ENCODE measurements at regions not wholly inside any gene's neighbourhood (a gene's known extent, or its start where the extent isn't known, plus 50 kb on each side); places are given as distances from the start of the nearest gene placed in this dataset.
"Not testable (repeated sequence)": the region's sequence is repeated elsewhere in the genome, so short reads cannot be mapped to it uniquely, and the experiment has no call there.

DNA sequence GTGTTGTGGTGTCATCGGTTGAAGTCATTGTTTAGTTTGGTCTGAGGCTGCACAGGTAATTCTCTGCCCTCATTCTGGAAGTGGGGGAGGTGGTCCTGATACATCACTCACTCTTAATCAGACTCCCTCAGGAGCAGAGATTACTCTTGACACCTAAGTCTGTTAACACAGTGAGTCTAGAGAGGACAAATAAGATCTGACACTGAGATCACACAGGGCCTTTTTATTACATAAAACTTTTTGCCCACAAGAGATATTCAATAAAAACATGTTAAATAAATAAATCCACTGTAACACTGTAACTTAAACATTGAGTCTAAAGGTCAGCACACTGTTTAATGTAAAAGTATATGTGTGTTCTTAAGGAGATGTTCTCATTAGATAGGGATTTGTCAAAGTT, 57.1 kb upstream of the MBNL1 start:
- no peaks in the 10 kb centered on the region for H3K27me3 ChIP-seq (replicated peaks; ENCODE audit: insufficient read depth, low read length)
- H3K9ac ChIP-seq (ENCODE audit: low read length), result no peak overlapping the region
- no peaks in the 10 kb centered on the region for H3K4me1 ChIP-seq (ENCODE audit: low read length)
- no peak overlapping the region for H3K4me2 ChIP-seq (ENCODE audit: low read depth, low read length)
- no peak overlapping the region for H2AFZ ChIP-seq (ENCODE audit: low read length)
- H3K9me3 ChIP-seq (replicated peaks; ENCODE audit: insufficient read depth, low read length), result no peaks in the 10 kb centered on the region
- no peaks in the 10 kb centered on the region for H3K36me3 ChIP-seq (replicated peaks; ENCODE audit: insufficient read depth, low read length)
- H3K9me2 ChIP-seq (replicated peaks; ENCODE audit: insufficient read depth, low read length), result no peaks in the 10 kb centered on the region
- no peaks in the 10 kb centered on the region for H3F3A ChIP-seq (ENCODE audit: insufficient read depth, low read length)
- H4K20me1 ChIP-seq (ENCODE audit: insufficient read depth, low read length), result no peaks in the 10 kb centered on the region
- no peaks in the 10 kb centered on the region for H3K79me2 ChIP-seq (ENCODE audit: low read length)
- H3K27ac ChIP-seq (ENCODE audit: low read length), result no peak overlapping the region
- TF ChIP-seq, protein P1, sequence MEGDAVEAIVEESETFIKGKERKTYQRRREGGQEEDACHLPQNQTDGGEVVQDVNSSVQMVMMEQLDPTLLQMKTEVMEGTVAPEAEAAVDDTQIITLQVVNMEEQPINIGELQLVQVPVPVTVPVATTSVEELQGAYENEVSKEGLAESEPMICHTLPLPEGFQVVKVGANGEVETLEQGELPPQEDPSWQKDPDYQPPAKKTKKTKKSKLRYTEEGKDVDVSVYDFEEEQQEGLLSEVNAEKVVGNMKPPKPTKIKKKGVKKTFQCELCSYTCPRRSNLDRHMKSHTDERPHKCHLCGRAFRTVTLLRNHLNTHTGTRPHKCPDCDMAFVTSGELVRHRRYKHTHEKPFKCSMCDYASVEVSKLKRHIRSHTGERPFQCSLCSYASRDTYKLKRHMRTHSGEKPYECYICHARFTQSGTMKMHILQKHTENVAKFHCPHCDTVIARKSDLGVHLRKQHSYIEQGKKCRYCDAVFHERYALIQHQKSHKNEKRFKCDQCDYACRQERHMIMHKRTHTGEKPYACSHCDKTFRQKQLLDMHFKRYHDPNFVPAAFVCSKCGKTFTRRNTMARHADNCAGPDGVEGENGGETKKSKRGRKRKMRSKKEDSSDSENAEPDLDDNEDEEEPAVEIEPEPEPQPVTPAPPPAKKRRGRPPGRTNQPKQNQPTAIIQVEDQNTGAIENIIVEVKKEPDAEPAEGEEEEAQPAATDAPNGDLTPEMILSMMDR (IDR thresholded peaks at IDR 0.05; ENCODE audit: low read length), result no peak
- TF ChIP-seq EZH2 (optimal IDR thresholded peaks at IDR 0.05; ENCODE audit: low read depth, low read length) (no peak), EZH2phosphoT487 (IDR thresholded peaks at IDR 0.05; ENCODE audit: low read length) (no peak)
- DNase-seq, result no peak
- H3K4me3 ChIP-seq (ENCODE audit: low read length), result no peak overlapping the region

DNA sequence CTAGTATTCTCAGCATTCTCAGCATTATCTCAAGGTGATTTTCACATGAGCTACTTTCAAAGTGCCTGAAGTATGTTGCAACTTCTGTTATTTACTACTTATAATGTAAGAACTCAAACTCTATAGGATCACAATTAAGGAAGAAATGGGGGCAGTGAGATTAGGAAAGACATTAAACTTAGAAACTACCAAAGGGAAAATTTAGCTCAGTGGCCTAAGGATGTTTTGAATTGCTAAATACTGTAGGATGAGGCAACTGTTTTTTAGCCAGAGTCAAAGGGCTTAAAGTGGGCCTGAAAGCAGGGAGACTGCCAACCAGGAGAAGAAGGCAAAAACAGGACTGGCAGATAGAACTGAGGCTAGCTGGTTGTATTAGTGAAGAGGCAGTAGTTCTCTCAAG, 55.5 kb upstream of the MBNL1 start:
- Histone ChIP-seq H3K9ac (ENCODE audit: low read length) (no peak overlapping the region), H3K27ac (ENCODE audit: low read length) (no peak overlapping the region)

DNA sequence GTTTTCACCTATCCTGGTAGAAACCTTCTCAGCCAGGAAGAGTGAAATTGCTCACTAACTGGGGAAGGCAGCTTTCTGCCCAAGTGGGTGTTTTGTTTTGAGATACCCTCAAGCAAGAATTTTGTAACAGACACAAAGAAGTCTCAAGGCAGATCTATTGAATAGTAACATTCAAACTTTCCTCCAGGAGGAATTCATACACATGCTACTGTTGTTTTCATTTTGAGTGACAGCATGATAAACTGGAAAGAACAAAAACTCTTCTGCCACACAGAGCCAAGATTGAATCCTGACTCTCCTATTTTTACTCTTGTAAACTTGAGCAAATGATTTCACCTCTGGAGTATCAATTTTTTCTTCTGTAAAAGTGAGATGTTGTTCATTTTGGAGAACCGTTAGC, 54.8 kb upstream of the MBNL1 start:
- Histone ChIP-seq H4K20me1 (ENCODE audit: insufficient read depth, low read length) (no peaks in the 10 kb centered on the region), H3K4me2 (ENCODE audit: low read depth, low read length) (no peak overlapping the region), H3K9me2 (replicated peaks; ENCODE audit: insufficient read depth, low read length) (no peaks in the 10 kb centered on the region), H3K27me3 (replicated peaks; ENCODE audit: insufficient read depth, low read length) (no peaks in the 10 kb centered on the region), H3K9ac (ENCODE audit: low read length) (no peak overlapping the region), H2AFZ (ENCODE audit: low read length) (no peak overlapping the region), H3F3A (ENCODE audit: insufficient read depth, low read length) (no peaks in the 10 kb centered on the region), H3K27ac (ENCODE audit: low read length) (no peak overlapping the region), H3K9me3 (replicated peaks; ENCODE audit: insufficient read depth, low read length) (no peaks in the 10 kb centered on the region), H3K4me3 (ENCODE audit: low read length) (no peak overlapping the region), H3K36me3 (replicated peaks; ENCODE audit: insufficient read depth, low read length) (no peaks in the 10 kb centered on the region), H3K4me1 (ENCODE audit: low read length) (no peaks in the 10 kb centered on the region), H3K79me2 (ENCODE audit: low read length) (no peaks in the 10 kb centered on the region)
- no peak for TF ChIP-seq EZH2 (optimal IDR thresholded peaks at IDR 0.05; ENCODE audit: low read depth, low read length)
- TF ChIP-seq, protein P1 (IDR thresholded peaks at IDR 0.05; ENCODE audit: low read length), result no peak
- TF ChIP-seq EZH2phosphoT487 (IDR thresholded peaks at IDR 0.05; ENCODE audit: low read length), result no peak
- no peak for DNase-seq

More for the DNA sequence above, 55.5 kb upstream of the MBNL1 start:
- Histone ChIP-seq H3K4me1 (ENCODE audit: low read length) (no peaks in the 10 kb centered on the region), H4K20me1 (ENCODE audit: insufficient read depth, low read length) (no peaks in the 10 kb centered on the region), H3K79me2 (ENCODE audit: low read length) (no peaks in the 10 kb centered on the region), H2AFZ (ENCODE audit: low read length) (no peak overlapping the region), H3K9me2 (replicated peaks; ENCODE audit: insufficient read depth, low read length) (no peaks in the 10 kb centered on the region), H3K27me3 (replicated peaks; ENCODE audit: insufficient read depth, low read length) (no peaks in the 10 kb centered on the region), H3K9me3 (replicated peaks; ENCODE audit: insufficient read depth, low read length) (no peaks in the 10 kb centered on the region), H3K4me3 (ENCODE audit: low read length) (no peak overlapping the region), H3F3A (ENCODE audit: insufficient read depth, low read length) (no peaks in the 10 kb centered on the region), H3K4me2 (ENCODE audit: low read depth, low read length) (no peak overlapping the region), H3K36me3 (replicated peaks; ENCODE audit: insufficient read depth, low read length) (no peaks in the 10 kb centered on the region)
- DNase-seq, result no peak
- TF ChIP-seq, protein P1 (IDR thresholded peaks at IDR 0.05; ENCODE audit: low read length), result no peak
- no peak for TF ChIP-seq EZH2 (optimal IDR thresholded peaks at IDR 0.05; ENCODE audit: low read depth, low read length)
- no peak for TF ChIP-seq EZH2phosphoT487 (IDR thresholded peaks at IDR 0.05; ENCODE audit: low read length)

DNA sequence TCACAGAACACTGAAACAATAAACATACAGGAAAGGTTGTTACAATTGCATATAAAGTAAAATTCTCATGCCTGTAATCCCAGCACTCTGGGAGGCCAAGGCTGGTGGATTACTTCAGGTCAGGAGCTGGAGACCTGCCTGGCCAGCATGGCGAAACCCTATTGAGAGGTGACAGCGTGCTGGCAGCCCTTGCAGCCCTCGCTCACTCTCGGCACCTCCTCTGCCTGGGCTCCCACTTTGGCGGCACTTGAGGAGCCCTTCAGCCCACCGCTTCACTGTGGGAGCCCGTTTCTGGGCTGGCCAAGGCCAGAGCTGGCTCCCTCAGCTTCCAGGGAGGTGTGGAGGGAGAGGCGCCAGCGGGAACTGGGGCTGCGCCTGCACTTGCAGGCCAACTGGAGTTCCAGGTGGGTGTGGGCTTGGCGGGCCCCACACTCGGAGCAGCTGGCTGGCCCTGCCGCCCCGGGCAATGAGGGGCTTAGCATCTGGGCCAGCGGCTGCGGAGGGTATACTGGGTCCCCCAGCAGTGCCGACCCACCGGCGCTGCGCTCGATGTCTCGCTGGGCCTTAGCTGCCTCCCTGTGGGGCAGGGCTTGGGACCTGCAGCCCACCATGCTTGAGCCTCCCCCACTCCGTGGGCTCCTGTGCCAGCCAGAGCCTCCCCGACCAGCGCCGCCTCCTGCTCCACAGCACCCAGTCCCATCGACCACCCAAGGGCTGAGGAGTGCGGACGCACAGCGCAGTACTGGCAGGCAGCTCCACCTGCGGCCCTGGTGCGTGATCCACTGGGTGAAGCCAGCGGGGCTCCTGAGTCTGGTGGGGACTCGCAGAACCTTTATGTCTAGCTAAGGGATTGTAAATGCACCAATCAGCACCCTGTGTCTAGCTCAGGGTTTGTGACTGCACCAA, 51.5 kb upstream of the MBNL1 start:
- not testable (repeated sequence) for H3K4me3 ChIP-seq (ENCODE audit: low read length); H3K27me3 ChIP-seq (replicated peaks; ENCODE audit: insufficient read depth, low read length); H3K27ac ChIP-seq (ENCODE audit: low read length); H4K20me1 ChIP-seq (ENCODE audit: insufficient read depth, low read length); H3K79me2 ChIP-seq (ENCODE audit: low read length); H2AFZ ChIP-seq (ENCODE audit: low read length); H3K9ac ChIP-seq (ENCODE audit: low read length); H3F3A ChIP-seq (ENCODE audit: insufficient read depth, low read length); H3K9me2 ChIP-seq (replicated peaks; ENCODE audit: insufficient read depth, low read length); DNase-seq; H3K4me2 ChIP-seq (ENCODE audit: low read depth, low read length); H3K9me3 ChIP-seq (replicated peaks; ENCODE audit: insufficient read depth, low read length); H3K4me1 ChIP-seq (ENCODE audit: low read length); H3K36me3 ChIP-seq (replicated peaks; ENCODE audit: insufficient read depth, low read length)

Data from MM.1S (cell line).